ENCODE measurements at regions not wholly inside any gene's neighbourhood (a gene's known extent, or its start where the extent isn't known, plus 50 kb on each side); places are given as distances from the start of the nearest gene placed in this dataset.

GRCh38 chr11:56905442-56905841, 83.3 kb upstream of the OR5AK2 start:
- TF ChIP-seq CTCF (IDR thresholded peaks at IDR 0.05) (no peak), EZH2 (IDR thresholded peaks at IDR 0.05; ENCODE audit: borderline replicate concordance, insufficient read depth, low read depth, low read length, poor library complexity, severe bottlenecking) (no peak)
